GM21447 (cell line): ENCODE measurements at regions not wholly inside any gene's neighbourhood (a gene's known extent, or its start where the extent isn't known, plus 50 kb on each side); places are given as distances from the start of the nearest gene placed in this dataset.

Experiments
- ATAC-seq: cut with Tn5 transposase; IDR thresholded peaks from one replicate; pipeline ENCODE4 v1.9.1; 2021; ENCODE audit not compliant: unreplicated experiment

GRCh38 chr20:6575912-6576401 lies 191.5 kb upstream of the BMP2 start:
- ATAC-seq: no peak

GRCh38 chr20:6566821-6567220 lies 200.7 kb upstream of the BMP2 start:
- no peak for ATAC-seq

DNA sequence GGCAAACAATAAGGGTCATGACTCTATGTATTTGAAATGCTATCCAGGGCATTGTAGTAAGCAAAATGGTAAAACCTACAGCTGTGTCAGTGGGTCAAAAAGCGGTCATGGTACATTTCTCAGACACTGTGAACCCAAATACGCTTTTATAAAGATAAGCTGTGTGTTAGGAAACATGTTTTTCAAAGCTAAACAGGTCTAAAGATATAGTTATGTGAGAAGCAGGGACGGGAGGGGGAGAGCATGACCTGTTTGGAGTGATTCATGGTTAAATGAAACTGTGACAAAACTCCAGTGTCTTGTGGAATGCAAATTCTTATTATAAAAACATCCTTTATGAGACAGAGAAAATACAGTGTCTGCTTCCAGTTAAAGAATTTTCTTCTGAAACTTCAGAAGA lies 205.4 kb upstream of the BMP2 start:
- ATAC-seq: no peak

GRCh38 chr20:6560978-6561377 lies 206.5 kb upstream of the BMP2 start:
- no peak for ATAC-seq

GRCh38 chr20:6559791-6560190 lies 207.7 kb upstream of the BMP2 start:
- no peak for ATAC-seq

DNA sequence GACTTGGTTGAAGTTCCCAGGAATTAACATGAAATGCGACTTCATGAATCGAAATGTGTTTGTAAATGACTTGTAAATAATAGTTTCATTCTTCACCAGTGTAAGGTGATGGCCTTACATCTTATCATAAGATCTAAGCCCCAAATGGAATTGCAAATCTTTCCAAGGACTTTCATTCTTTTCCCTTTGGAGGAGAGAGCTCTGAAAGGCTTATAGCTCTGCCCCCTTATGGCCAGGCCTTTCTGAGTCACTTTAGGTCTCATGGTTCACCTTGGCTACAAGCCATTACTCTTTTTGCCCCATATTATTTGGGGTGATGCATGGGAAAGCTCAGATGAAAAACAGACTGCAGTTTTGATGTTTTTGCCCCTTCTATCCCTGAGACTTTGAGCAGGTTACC lies 209.1 kb upstream of the BMP2 start:
- ATAC-seq: no peak

DNA sequence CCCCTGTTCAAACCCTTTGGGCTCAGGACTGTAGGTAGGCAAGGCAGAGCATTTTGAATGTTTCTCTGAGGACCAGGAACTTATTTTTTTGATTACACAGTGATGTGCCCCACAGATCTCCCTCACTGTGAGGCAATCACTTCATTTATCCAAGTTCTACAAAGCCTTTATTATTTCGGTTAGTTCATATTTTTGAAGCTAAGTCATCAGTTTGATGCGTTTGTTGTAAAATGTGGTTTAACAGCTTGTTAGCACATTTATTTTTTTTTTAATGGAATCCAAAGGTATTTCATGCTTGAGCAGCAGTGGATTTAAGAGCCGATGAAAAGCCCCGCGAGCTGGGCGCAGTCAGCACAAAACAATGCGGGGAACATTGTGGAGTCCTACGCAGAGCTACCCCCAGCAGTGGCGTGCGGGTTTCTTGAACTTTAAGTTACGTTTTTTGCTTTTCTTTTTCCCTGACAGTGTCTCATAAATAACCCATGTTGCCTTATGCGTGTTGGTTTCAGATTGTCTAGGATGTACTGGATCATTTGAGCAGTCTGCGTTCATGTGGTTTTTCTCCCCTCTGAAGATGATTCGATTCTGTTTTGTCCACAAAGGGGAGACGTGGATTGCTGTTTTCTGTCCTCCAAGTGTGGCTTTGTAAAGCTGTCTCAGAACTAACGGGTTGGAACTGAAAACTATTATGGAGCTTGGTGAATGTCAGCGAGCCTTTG lies 233.6 kb upstream of the BMP2 start:
- no peak for ATAC-seq

DNA sequence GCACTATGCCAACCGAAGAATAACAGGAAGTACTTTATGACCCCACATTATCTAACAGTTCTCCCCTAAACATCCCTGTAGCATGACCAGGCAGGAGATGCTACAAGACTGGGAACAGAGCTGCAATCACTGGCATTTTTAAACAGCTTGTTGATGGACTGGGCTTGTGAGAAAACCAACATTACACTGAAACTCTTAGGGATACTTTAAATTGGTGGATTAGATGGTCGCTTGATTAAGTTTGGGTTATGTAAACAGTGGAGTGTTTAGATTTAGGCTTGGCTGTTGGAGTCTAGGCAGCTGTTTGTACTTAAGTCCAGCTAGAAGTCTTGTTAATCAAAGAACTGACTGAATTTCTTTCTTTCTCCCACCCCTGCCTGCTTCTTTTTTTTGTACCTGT lies 234.1 kb upstream of the BMP2 start:
- no peak for ATAC-seq

DNA sequence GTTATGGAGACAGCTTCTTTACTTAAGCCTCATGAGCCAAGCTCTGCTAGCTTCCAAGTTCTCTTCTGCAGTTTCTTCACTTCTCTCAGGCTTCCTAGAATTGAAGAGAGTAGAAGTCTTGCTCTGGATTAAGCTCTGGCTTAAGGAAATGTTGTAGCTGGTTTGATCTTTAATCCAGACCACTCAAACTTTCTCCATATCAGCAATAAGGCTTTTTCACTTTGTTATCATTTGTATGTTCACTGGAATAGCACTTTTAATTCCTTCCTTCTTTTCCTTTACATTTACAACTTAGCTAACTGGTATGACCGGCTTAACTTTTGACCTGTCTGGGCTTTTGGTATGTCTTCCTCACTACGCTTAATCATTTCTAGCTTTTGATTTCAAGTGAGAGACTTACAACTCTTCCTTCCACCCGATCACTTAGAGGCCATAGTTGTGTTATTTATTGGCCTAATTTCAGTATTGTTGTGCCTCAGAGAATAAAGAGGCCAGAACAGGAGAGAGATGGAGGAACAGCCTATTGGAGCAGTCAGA lies 236.6 kb upstream of the BMP2 start:
- no peak for ATAC-seq

GRCh38 chr20:6530254-6530653 lies 237.2 kb upstream of the BMP2 start:
- ATAC-seq: no peak

- no peak for ATAC-seq
Observed at GRCh38 chr20:6525447-6526303, 241.8 kb upstream of the BMP2 start.

DNA sequence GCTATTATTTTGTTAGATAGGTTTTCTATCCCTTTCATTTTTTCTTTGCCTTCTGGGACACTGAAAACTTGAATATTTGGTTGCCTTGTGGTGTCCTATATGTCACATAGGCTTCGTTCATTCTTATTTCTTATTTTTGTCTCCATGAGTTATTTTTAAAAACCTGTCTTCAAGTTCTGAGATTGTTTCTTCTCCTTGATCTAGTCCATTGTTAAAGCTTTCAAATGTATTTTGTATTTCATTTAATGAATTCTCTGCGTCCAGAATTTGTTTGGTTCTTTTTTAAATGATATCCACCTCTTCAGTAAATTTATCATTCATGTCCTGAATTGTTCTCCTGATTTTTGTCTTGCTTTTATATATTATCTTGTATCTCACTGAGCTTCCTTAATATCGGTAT lies 243.2 kb upstream of the BMP2 start:
- no peak for ATAC-seq

- ATAC-seq: no peak
Observed at GRCh38 chr20:6519556-6519955, 247.9 kb upstream of the BMP2 start.

GRCh38 chr20:6515261-6515660 lies 252.2 kb upstream of the BMP2 start:
- ATAC-seq: no peak

GRCh38 chr20:6513599-6513998 lies 253.9 kb upstream of the BMP2 start:
- ATAC-seq: no peak

DNA sequence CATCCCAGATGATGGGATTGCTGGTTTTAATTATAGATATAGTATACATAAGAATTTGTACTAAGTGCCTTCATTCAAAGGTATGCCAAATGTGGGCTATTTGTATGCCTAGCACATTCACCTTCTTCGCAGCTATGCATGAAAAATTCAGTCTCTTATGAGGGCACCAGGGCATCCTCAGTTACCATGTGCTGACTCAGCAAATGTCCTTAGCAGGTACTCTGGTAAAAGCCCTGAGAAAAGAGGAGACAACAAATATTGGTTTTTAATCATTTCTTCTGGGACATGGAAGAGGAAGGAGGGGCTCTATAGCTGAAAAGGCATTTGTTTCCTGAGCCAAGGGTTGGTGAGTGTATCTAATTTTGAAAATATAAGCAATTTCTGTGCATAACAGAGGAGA lies 258.1 kb upstream of the BMP2 start:
- ATAC-seq: no peak

- no peak for ATAC-seq
Observed at GRCh38 chr20:6506906-6507305, 260.6 kb upstream of the BMP2 start.

DNA sequence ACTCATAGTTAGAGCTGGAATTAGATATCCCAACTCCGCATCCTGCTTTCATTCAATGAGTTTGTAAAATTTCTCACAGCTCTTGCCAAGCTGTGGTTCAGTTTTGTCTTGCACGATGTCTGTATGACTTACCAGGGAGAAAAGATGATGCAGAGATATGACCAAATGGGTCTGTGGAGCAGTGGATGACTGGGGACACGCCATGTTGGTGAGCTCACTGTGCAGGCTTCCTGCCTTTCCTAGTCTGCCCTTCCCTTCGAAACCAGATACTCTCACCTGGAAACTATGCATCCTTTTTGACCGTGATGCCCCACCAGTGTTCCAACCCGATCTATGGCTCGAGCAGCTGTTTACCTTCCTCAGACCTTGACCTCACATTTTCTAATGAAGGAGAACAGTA lies 262.7 kb upstream of the BMP2 start:
- ATAC-seq: no peak

DNA sequence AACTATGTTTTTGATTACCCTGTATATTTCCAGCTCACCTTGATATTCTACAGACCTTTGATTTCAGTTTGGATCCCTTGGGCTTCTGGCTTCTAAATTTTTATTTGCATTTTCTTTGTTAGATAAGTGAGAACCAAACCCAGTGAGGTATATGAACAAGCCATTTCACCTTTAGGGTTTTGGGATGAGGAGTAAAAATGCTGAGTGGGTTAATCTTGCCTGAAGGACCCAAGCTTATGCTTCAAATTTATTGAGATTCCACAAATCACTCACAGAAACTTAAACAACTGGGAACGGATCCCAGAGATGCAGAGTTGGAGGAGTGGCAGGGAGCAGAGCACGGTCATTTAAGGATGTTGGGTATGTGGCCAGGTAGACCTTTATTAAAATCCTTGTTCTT lies 263.3 kb upstream of the BMP2 start:
- ATAC-seq: no peak

- no peak for ATAC-seq
Observed at GRCh38 chr20:6502999-6503398, 264.5 kb upstream of the BMP2 start.

GRCh38 chr20:6502219-6502618 lies 265.3 kb upstream of the BMP2 start:
- no peak for ATAC-seq

DNA sequence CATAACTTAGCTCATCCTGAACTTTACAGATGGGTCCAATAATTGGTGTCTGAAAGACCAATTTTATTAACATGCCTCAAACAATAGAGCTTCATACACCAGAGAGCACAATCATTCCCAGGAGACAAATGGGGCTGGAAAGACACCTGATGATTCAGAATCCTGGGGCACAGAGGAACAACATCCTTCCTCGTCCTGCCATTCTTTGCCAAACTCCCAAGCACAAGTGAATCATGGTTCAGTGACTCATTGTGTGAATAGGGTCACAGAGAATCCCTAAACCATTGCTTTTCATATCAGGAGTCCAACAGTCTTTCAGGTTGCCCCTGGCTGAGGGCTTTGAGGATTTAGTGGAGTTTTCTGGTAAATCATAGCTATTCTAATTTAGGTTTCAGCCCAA lies 266.4 kb upstream of the BMP2 start:
- no peak for ATAC-seq
